SU-DHL-6 (cell line): ENCODE measurements at regions not wholly inside any gene's neighbourhood (a gene's known extent, or its start where the extent isn't known, plus 50 kb on each side); places are given as distances from the start of the nearest gene placed in this dataset.

Experiments
- H2AFZ ChIP-seq: fragments of 200-600 bp; sonication (generic); 2 replicates; pipeline ENCODE4 v1.6.1; 2014; ENCODE audit warnings: low read depth, mild to moderate bottlenecking, moderate library complexity, mixed read lengths, antibody characterized with exemption, low read length; ENCODE audit not compliant: severe bottlenecking
- H3F3A ChIP-seq: fragments of 200-600 bp; shearing (Covaris generic); 2 replicates; pipeline ENCODE4 v1.6.0; 2016; ENCODE audit warnings: antibody characterized with exemption, mild to moderate bottlenecking; ENCODE audit not compliant: insufficient read depth
- H3K27ac ChIP-seq: fragments of 200-600 bp; sonication (generic); 2 replicates; pipeline ENCODE4 v1.5.1; 2016; ENCODE audit warnings: low read depth, mild to moderate bottlenecking, low read length, moderate library complexity, mixed read lengths
- H3K27me3 ChIP-seq: fragments of 200-600 bp; sonication (generic), shearing (Covaris generic); 2 replicates; pipeline ENCODE4 v1.6.0; 2014; ENCODE audit warnings: mild to moderate bottlenecking, low read length
- H3K36me3 ChIP-seq: fragments of 200-600 bp; sonication (generic); 2 replicates; pipeline ENCODE4 v1.6.1; 2014; ENCODE audit warnings: mild to moderate bottlenecking, low read length, mixed read lengths
- H3K4me2 ChIP-seq: fragments of 300-600, 200-600 bp; shearing (Covaris generic), sonication (generic); 2 replicates; pipeline ENCODE4 v1.6.0; 2014; ENCODE audit warnings: low read length, low read depth, mild to moderate bottlenecking; ENCODE audit not compliant: poor library complexity, severe bottlenecking
- H3K4me3 ChIP-seq: fragments of 200-600 bp; sonication (generic); 2 replicates; pipeline ENCODE4 v1.5.1; 2014; ENCODE audit warnings: antibody characterized with exemption, low read length, mild to moderate bottlenecking, mixed read lengths; ENCODE audit not compliant: insufficient read depth, poor library complexity, severe bottlenecking
- H3K79me2 ChIP-seq: fragments of 200-600 bp; sonication (generic); 2 replicates; pipeline ENCODE4 v1.6.1; 2014; ENCODE audit warnings: mild to moderate bottlenecking, low read length, moderate library complexity; ENCODE audit not compliant: insufficient read depth
- H3K9ac ChIP-seq: fragments of 200-600 bp; sonication (generic); 2 replicates; pipeline ENCODE4 v1.7.0; 2014; ENCODE audit warnings: mild to moderate bottlenecking, low read length
- H3K9me2 ChIP-seq: fragments of 200-600 bp; sonication (generic); replicated peaks from 2 replicates; pipeline ENCODE4 v1.6.1; 2014; ENCODE audit warnings: low read length; ENCODE audit not compliant: insufficient read depth
- H3K9me3 ChIP-seq: fragments of 200-600 bp; sonication (generic); 2 replicates; pipeline ENCODE4 v1.6.1; 2014; ENCODE audit warnings: low read length, mixed read lengths; ENCODE audit not compliant: insufficient read depth
- H4K20me1 ChIP-seq: fragments of 200-600 bp; sonication (generic); 2 replicates; pipeline ENCODE4 v1.6.1; 2014; ENCODE audit warnings: low read depth, mild to moderate bottlenecking, antibody characterized with exemption, low read length, moderate library complexity, mixed read lengths
- EZH2phosphoT487 ChIP-seq: fragments of 200-600 bp; sonication (generic), shearing (Covaris generic); conservative IDR thresholded peaks from 2 replicates; pipeline ENCODE4 v1.6.1; 2018; ENCODE audit warnings: mild to moderate bottlenecking, antibody characterized with exemption, low read length, moderate library complexity, mixed read lengths
- TF ChIP-seq, protein P1 (sequence below): fragments of 200-600 bp; sonication (generic); IDR thresholded peaks from one replicate; pipeline ENCODE4 v1.5.1; 2017; ENCODE audit warnings: antibody characterized with exemption, mild to moderate bottlenecking, low read length, moderate library complexity; ENCODE audit not compliant: insufficient read depth, poor library complexity, severe bottlenecking

DNA sequence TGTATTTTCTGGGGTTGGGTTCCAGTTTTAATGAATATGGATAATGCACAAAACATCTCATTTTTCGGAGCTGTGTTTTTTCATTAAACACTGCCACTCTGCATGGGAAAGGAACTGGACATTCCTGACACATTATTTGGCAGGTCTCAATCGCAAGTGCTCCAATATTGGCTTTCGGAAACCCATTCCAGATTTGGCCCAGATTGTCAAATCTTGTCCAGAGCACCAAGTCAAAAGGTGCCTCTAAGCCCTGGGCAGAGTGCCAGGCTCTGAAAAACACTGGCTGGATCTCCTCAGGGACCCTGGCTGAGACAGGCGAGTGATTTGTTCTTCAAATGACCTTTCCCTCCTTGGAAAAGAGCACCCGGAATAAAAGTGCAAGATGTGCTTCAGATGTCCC is 68.4 kb upstream of the MRPS6 start:
- Histone ChIP-seq H3K27me3 (no peaks in the 10 kb centered on the region), H3K9ac (no peak overlapping the region), H3K79me2 (no peaks in the 10 kb centered on the region), H3F3A (no peaks in the 10 kb centered on the region), H3K4me3 (no peak overlapping the region), H3K27ac (no peak overlapping the region), H3K9me2 (no peaks in the 10 kb centered on the region), H3K36me3 (no peaks in the 10 kb centered on the region), H4K20me1 (no peaks in the 10 kb centered on the region), H2AFZ (no peak overlapping the region), H3K9me3 (no peaks in the 10 kb centered on the region), H3K4me2 (no peak overlapping the region)
- TF ChIP-seq, protein P1, sequence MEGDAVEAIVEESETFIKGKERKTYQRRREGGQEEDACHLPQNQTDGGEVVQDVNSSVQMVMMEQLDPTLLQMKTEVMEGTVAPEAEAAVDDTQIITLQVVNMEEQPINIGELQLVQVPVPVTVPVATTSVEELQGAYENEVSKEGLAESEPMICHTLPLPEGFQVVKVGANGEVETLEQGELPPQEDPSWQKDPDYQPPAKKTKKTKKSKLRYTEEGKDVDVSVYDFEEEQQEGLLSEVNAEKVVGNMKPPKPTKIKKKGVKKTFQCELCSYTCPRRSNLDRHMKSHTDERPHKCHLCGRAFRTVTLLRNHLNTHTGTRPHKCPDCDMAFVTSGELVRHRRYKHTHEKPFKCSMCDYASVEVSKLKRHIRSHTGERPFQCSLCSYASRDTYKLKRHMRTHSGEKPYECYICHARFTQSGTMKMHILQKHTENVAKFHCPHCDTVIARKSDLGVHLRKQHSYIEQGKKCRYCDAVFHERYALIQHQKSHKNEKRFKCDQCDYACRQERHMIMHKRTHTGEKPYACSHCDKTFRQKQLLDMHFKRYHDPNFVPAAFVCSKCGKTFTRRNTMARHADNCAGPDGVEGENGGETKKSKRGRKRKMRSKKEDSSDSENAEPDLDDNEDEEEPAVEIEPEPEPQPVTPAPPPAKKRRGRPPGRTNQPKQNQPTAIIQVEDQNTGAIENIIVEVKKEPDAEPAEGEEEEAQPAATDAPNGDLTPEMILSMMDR, result no peak
- no peak for TF ChIP-seq EZH2phosphoT487

DNA sequence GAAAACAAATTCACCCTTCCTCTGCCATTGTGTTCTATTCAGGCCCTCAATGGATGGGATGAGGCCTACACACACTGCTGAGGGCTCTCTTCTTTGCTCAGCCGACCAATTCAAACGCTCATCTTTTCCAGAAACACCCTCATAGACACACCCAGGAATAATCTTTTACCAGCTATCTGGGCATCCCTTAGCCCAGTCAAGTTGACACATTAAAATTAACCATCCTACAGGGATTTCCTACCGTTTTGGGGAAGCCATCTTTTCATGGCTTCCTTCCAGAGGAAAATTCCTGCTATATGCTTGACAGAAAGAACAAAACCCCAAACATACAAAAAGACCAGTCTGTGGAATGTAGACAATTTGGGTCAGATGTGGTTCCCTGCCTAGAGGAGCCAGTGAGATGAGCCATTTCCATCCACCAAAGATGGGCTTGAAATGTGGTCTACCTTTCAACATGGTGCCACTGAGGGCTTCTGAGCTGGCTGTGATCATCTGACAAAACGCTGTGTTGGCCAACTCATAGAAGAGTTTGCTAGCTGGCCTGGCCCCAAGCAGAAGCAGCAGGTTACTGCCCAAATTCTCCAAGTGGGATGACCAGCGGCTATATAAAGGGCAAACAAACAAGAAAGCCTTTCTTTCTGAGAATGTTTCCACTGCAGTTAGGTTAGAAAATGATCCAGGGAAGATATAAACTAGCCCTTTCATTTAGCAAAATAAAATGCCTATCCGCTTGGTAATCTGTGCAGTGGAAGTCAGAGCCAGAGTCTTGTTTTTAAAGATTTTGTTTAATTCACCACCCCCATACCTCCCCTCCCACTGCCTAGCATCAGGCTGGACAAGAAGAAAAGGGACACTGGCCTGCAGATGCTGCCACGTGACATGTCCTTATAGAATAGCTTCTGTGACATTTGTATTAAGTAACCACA is 69.1 kb upstream of the MRPS6 start:
- Histone ChIP-seq H3K79me2 (no peaks in the 10 kb centered on the region), H3K27me3 (no peaks in the 10 kb centered on the region), H2AFZ (no peak overlapping the region), H3K27ac (no peak overlapping the region), H3K36me3 (no peaks in the 10 kb centered on the region), H3F3A (no peaks in the 10 kb centered on the region), H3K9ac (no peak overlapping the region), H3K9me3 (no peaks in the 10 kb centered on the region), H3K9me2 (no peaks in the 10 kb centered on the region), H3K4me2 (no peak overlapping the region), H3K4me3 (no peak overlapping the region), H4K20me1 (no peaks in the 10 kb centered on the region)
- TF ChIP-seq, protein P1, result no peak
- no peak for TF ChIP-seq EZH2phosphoT487

DNA sequence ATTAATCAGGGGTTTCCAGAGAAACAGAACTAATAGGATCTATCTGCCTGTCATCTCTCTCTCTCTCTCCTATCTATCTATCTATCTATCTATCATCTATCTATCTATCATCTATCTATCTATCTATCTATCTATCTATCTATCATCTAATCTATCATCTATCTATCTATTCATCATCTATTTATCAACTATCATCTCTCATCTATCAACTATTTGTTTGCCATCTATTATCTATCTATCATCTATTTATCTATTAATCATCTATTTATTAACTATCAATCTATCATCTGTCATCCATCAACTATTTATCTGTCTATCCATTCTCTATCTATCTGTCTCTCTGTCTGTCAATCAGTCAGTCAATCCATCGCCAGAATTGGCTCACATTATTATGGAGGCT is 70.0 kb upstream of the MRPS6 start:
- no peaks in the 10 kb centered on the region for H3K9me2 ChIP-seq

More for the DNA sequence above, 70.0 kb upstream of the MRPS6 start:
- no peaks in the 10 kb centered on the region for H3K9me3 ChIP-seq
- no peaks in the 10 kb centered on the region for H3K79me2 ChIP-seq
- H2AFZ ChIP-seq, result no peak overlapping the region
- H3K27me3 ChIP-seq, result no peaks in the 10 kb centered on the region
- no peaks in the 10 kb centered on the region for H4K20me1 ChIP-seq
- TF ChIP-seq EZH2phosphoT487, result no peak
- TF ChIP-seq, protein P1, result no peak
- H3K27ac ChIP-seq, result no peak overlapping the region
- H3K4me2 ChIP-seq, result no peak overlapping the region
- no peaks in the 10 kb centered on the region for H3K36me3 ChIP-seq
- no peaks in the 10 kb centered on the region for H3F3A ChIP-seq
- no peak overlapping the region for H3K9ac ChIP-seq
- H3K4me3 ChIP-seq, result no peak overlapping the region
